ENCODE measurements at regions not wholly inside any gene's neighbourhood (a gene's known extent, or its start where the extent isn't known, plus 50 kb on each side); places are given as distances from the start of the nearest gene placed in this dataset.

DNA sequence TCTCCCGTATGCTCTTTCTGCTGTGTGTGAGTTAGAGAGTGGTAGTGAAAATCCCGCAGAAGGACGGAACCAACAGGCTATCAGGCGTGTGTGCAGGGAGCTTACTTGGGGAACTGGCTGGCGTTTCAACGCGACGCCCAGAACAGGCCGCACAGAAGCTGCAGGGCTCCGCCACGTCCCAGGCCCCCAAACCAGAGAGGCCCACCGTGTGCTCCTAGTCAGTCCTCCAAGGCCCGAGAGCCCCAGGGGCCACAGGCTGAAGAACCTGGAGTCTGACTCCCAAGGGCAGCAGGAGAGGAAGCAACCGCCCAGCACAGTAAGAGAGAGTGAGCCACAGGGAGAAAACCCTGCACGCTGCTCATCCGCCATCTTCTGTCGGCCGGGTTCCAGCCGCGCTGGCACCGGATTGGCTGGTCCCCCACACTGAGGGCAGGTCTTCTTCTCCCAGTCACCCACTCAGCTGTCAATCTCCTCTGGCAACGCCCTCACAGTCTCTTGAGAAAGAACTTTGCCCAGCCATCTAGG lies 730.6 kb upstream of the VSTM2A start:
- Histone ChIP-seq H3K4me1 (ENCODE audit: insufficient read depth, low read length) (no peaks in the 10 kb centered on the region), H4K20me1 (ENCODE audit: low read length) (no peaks in the 10 kb centered on the region), H3K4me2 (ENCODE audit: low read length) (peak overlapping the region; percentile 68), H3K27me3 (ENCODE audit: low read length) (no peaks in the 10 kb centered on the region), H3K79me2 (ENCODE audit: low read length) (0 out of 2 replicates have a peak, but pooled peaks cover 3% of the 10 kb centered on the region), H3K9me2 (replicated peaks; ENCODE audit: low read length) (no peaks in the 10 kb centered on the region), H3K9me3 (ENCODE audit: low read length) (0 out of 2 replicates have a peak, but pooled peaks cover 3% of the 10 kb centered on the region), H3K27ac (ENCODE audit: low read length) (peak overlapping the region; percentile 37; the same call in 1 of the 2 replicates), H3K9ac (ENCODE audit: low read length) (peak overlapping the region; percentile 71), H3K36me3 (ENCODE audit: low read depth, low read length) (no peaks in the 10 kb centered on the region), H3F3A (ENCODE audit: low read length, unreplicated experiment) (no peaks in the 10 kb centered on the region), H3K4me3 (ENCODE audit: low read length) (peak overlapping the region; percentile 63), H2AFZ (ENCODE audit: low read length) (0 out of 2 replicates have a peak overlapping the region, but pooled peaks have one; percentile 38)
- ChIA-PET CTCF (no interaction called here), POLR2A (ENCODE audit: unreplicated experiment) (no interaction called here)
- DNase-seq (peak; percentile 50), ATAC-seq (peak; percentile 98)
- intact Hi-C loops (cut with micrococcal nuclease): no loop called here
- TSS peak; percentile 93 for BruUV-seq (replicated peaks)
- no peak for TF ChIP-seq EZH2phosphoT487 (IDR thresholded peaks at IDR 0.05; ENCODE audit: borderline replicate concordance, low read length)
- no peak for TF ChIP-seq CTCF (conservative IDR thresholded peaks at IDR 0.05; ENCODE audit: low read depth, low read length)
- TF ChIP-seq EZH2 (IDR thresholded peaks at IDR 0.05; ENCODE audit: low read length, unreplicated experiment): no peak

GRCh38 chr7:53812135-53812534 lies 730.0 kb upstream of the VSTM2A start:
- H3K9me2 ChIP-seq (replicated peaks; ENCODE audit: low read length): no peaks in the 10 kb centered on the region
- 0 out of 2 replicates have a peak, but pooled peaks cover 6% of the 10 kb centered on the region for H3K9me3 ChIP-seq (ENCODE audit: low read length)
- ChIA-PET CTCF (no interaction called here), POLR2A (ENCODE audit: unreplicated experiment) (no interaction called here)
- no peak for TF ChIP-seq CTCF (conservative IDR thresholded peaks at IDR 0.05; ENCODE audit: low read depth, low read length)
- no peak for TF ChIP-seq EZH2 (IDR thresholded peaks at IDR 0.05; ENCODE audit: low read length, unreplicated experiment)
- no peak for TF ChIP-seq EZH2phosphoT487 (IDR thresholded peaks at IDR 0.05; ENCODE audit: borderline replicate concordance, low read length)
- no peaks in the 10 kb centered on the region for H3K36me3 ChIP-seq (ENCODE audit: low read depth, low read length)
- no peak overlapping the region for H3K9ac ChIP-seq (ENCODE audit: low read length)
- no peak; the same call in 1 of the 2 replicates for ATAC-seq
- BruUV-seq (replicated peaks): no TSS peak
- peak overlapping the region; percentile 19; the same call in 1 of the 2 replicates for H3K4me2 ChIP-seq (ENCODE audit: low read length)
- intact Hi-C loops (cut with micrococcal nuclease): no loop called here
- H3K4me1 ChIP-seq (ENCODE audit: insufficient read depth, low read length): no peaks in the 10 kb centered on the region
- H3K27me3 ChIP-seq (ENCODE audit: low read length): no peaks in the 10 kb centered on the region
- H2AFZ ChIP-seq (ENCODE audit: low read length): 0 out of 2 replicates have a peak overlapping the region, but pooled peaks have one; percentile 22
- no peaks in the 10 kb centered on the region for H3F3A ChIP-seq (ENCODE audit: low read length, unreplicated experiment)
- no peak for DNase-seq
- H3K27ac ChIP-seq (ENCODE audit: low read length): no peak overlapping the region
- peak overlapping the region; percentile 63 for H3K4me3 ChIP-seq (ENCODE audit: low read length)
- 0 out of 2 replicates have a peak, but pooled peaks cover 3% of the 10 kb centered on the region for H3K79me2 ChIP-seq (ENCODE audit: low read length)
- H4K20me1 ChIP-seq (ENCODE audit: low read length): no peaks in the 10 kb centered on the region

GRCh38 chr7:53835301-53835700 lies 706.9 kb upstream of the VSTM2A start:
- Histone ChIP-seq H3K27me3 (ENCODE audit: low read length) (no peaks in the 10 kb centered on the region), H2AFZ (ENCODE audit: low read length) (no peak overlapping the region), H3K9ac (ENCODE audit: low read length) (no peak overlapping the region), H3F3A (ENCODE audit: low read length, unreplicated experiment) (no peaks in the 10 kb centered on the region), H4K20me1 (ENCODE audit: low read length) (no peaks in the 10 kb centered on the region), H3K36me3 (ENCODE audit: low read depth, low read length) (no peaks in the 10 kb centered on the region), H3K9me3 (ENCODE audit: low read length) (0 out of 2 replicates have a peak, but pooled peaks cover 3% of the 10 kb centered on the region), H3K27ac (ENCODE audit: low read length) (no peak overlapping the region), H3K4me1 (ENCODE audit: insufficient read depth, low read length) (no peaks in the 10 kb centered on the region), H3K4me3 (ENCODE audit: low read length) (no peak overlapping the region), H3K79me2 (ENCODE audit: low read length) (no peaks in the 10 kb centered on the region), H3K9me2 (replicated peaks; ENCODE audit: low read length) (no peaks in the 10 kb centered on the region), H3K4me2 (ENCODE audit: low read length) (no peak overlapping the region)
- ATAC-seq (no peak), DNase-seq (no peak)
- ChIA-PET POLR2A (ENCODE audit: unreplicated experiment) (no interaction called here), CTCF (no interaction called here)
- intact Hi-C loops (cut with micrococcal nuclease): no loop called here
- no TSS peak for BruUV-seq (replicated peaks)
- no peak for TF ChIP-seq EZH2 (IDR thresholded peaks at IDR 0.05; ENCODE audit: low read length, unreplicated experiment)
- no peak for TF ChIP-seq CTCF (conservative IDR thresholded peaks at IDR 0.05; ENCODE audit: low read depth, low read length)
- TF ChIP-seq EZH2phosphoT487 (IDR thresholded peaks at IDR 0.05; ENCODE audit: borderline replicate concordance, low read length): no peak
